Tibial artery (tissue), 4 donors: ENCODE measurements at regions not wholly inside any gene's neighbourhood (a gene's known extent, or its start where the extent isn't known, plus 50 kb on each side); places are given as distances from the start of the nearest gene placed in this dataset.

ENCODE experiments used
- DNase-seq, 2 donors: peaks; one replicate each; pipeline ENCODE4 v3.0.0-alpha.2; 2019
- H3K27ac ChIP-seq, 2 donors: fragments of 200-600 bp; sonication (generic) in 1 of 2; 1 replicate in 1 of 2; 2 replicates in 1 of 2; pipeline ENCODE4 v1.5.1; 2018 to 2019; ENCODE audit warnings: mild to moderate bottlenecking in 1 of 2
- H3K27me3 ChIP-seq, 2 donors: fragments of 200-600 bp; sonication (generic) in 1 of 2; one replicate each; pipeline versions ENCODE4 v1.5.1 to v1.6.0; 2016 to 2019
- H3K36me3 ChIP-seq, 3 donors: fragments of 200-600 bp; sonication (generic) in 2 of 3; one replicate each; pipeline ENCODE4 v1.5.1; 2016 to 2019; ENCODE audit warnings: mild to moderate bottlenecking in 2 of 3
- H3K4me1 ChIP-seq, 4 donors: fragments of 200-600 bp; sonication (generic) in 2 of 4; 1 replicate in 3 of 4; 2 replicates in 1 of 4; pipeline ENCODE4 v1.5.1; 2016 to 2019
- H3K4me3 ChIP-seq, 2 donors: fragments of 200-600 bp; sonication (generic) in 1 of 2; 1 replicate in 1 of 2; 2 replicates in 1 of 2; pipeline ENCODE4 v1.5.1; 2018 to 2019; ENCODE audit warnings: mild to moderate bottlenecking in 2 of 2
- H3K9me3 ChIP-seq, 3 donors: fragments of 200-600 bp; sonication (generic) in 1 of 3; one replicate each; pipeline ENCODE4 v1.5.1; 2016 to 2019
- CTCF ChIP-seq, 2 experiments: fragments of 200-600 bp in 1 of 2; fragments of 450-650 bp in 1 of 2; IDR thresholded peaks; one replicate each; pipeline ENCODE4 v1.5.1; 2017 to 2019; ENCODE audit warnings: antibody characterized with exemption in 2 of 2, mild to moderate bottlenecking in 1 of 2, moderate library complexity in 1 of 2
- intact Hi-C: fragments of 100-400 bp; cut with DNase I; formaldehyde crosslinking; loops from one replicate; pipeline ENCODE4 v1.15.0; 2023; ENCODE audit warnings: low total_unique reads

- TF ChIP-seq CTCF (IDR thresholded peaks at IDR 0.05): no peak
- no peaks in the 10 kb centered on the region for H3K36me3 ChIP-seq
- DNase-seq: no peak
- H3K9me3 ChIP-seq: no peaks in the 10 kb centered on the region
- no peak overlapping the region for H3K27ac ChIP-seq
- H3K4me3 ChIP-seq: no peak overlapping the region
- H3K27me3 ChIP-seq: no peaks in the 10 kb centered on the region
- intact Hi-C loops: no loop called here
- no peaks in the 10 kb centered on the region for H3K4me1 ChIP-seq
Observed at GRCh38 chr2:7191932-7192331, 274.7 kb downstream of the RNF144A start.

- no peaks in the 10 kb centered on the region for H3K27me3 ChIP-seq
- H3K27ac ChIP-seq: no peak overlapping the region
- intact Hi-C loops: no loop called here
Observed at GRCh38 chr2:7193457-7193856, 276.2 kb downstream of the RNF144A start.

GRCh38 chr2:7194950-7195349 lies 277.7 kb downstream of the RNF144A start:
- Histone ChIP-seq H3K27ac (no peak overlapping the region), H3K9me3 (no peaks in the 10 kb centered on the region), H3K36me3 (no peaks in the 10 kb centered on the region), H3K4me1 (no peaks in the 10 kb centered on the region), H3K4me3 (no peak overlapping the region), H3K27me3 (no peaks in the 10 kb centered on the region)
- no peak for DNase-seq
- no peak for TF ChIP-seq CTCF (IDR thresholded peaks at IDR 0.05)
- intact Hi-C loops: no loop called here

More at GRCh38 chr2:7193457-7193856, 276.2 kb downstream of the RNF144A start:
- Histone ChIP-seq H3K9me3 (no peaks in the 10 kb centered on the region), H3K4me1 (no peaks in the 10 kb centered on the region), H3K36me3 (no peaks in the 10 kb centered on the region), H3K4me3 (no peak overlapping the region)
- TF ChIP-seq CTCF (IDR thresholded peaks at IDR 0.05): no peak
- DNase-seq: no peak

- H3K9me3 ChIP-seq: no peaks in the 10 kb centered on the region
- H3K4me1 ChIP-seq: no peaks in the 10 kb centered on the region
- H3K27ac ChIP-seq: no peak overlapping the region
- H3K27me3 ChIP-seq: no peaks in the 10 kb centered on the region
- intact Hi-C loops: no loop called here
- H3K4me3 ChIP-seq: no peak overlapping the region
- TF ChIP-seq CTCF (IDR thresholded peaks at IDR 0.05): no peak
- no peak for DNase-seq
- no peaks in the 10 kb centered on the region for H3K36me3 ChIP-seq
Observed at GRCh38 chr2:7196883-7197282, 279.7 kb downstream of the RNF144A start.

- H3K27ac ChIP-seq: no peak overlapping the region
- H3K27me3 ChIP-seq: no peaks in the 10 kb centered on the region
- intact Hi-C loops: no loop called here
- no peaks in the 10 kb centered on the region for H3K4me1 ChIP-seq
- no peak overlapping the region for H3K4me3 ChIP-seq
- TF ChIP-seq CTCF (IDR thresholded peaks at IDR 0.05): no peak
- DNase-seq: no peak
- no peaks in the 10 kb centered on the region for H3K9me3 ChIP-seq
- no peaks in the 10 kb centered on the region for H3K36me3 ChIP-seq
Observed at GRCh38 chr2:7201851-7202250, 284.6 kb downstream of the RNF144A start.

- peak in 1 of 2 donors; percentile 41 for DNase-seq
- Histone ChIP-seq H3K36me3 (no peaks in the 10 kb centered on the region), H3K4me1 (no peaks in the 10 kb centered on the region), H3K4me3 (no peak overlapping the region), H3K9me3 (no peaks in the 10 kb centered on the region), H3K27me3 (no peaks in the 10 kb centered on the region), H3K27ac (no peak overlapping the region)
- peak; percentile 76 to 92 for TF ChIP-seq CTCF (IDR thresholded peaks at IDR 0.05)
- intact Hi-C loops: no loop called here
Observed at GRCh38 chr2:7203056-7203467, 285.9 kb downstream of the RNF144A start.
